Liver (tissue), 8 donors: ENCODE measurements at regions not wholly inside any gene's neighbourhood (a gene's known extent, or its start where the extent isn't known, plus 50 kb on each side); places are given as distances from the start of the nearest gene placed in this dataset.

ENCODE experiments used
- DNase-seq: peaks from one replicate; pipeline ENCODE4 v3.0.0-alpha.2; 2017; ENCODE audit warnings: low spot score
- H3K27ac ChIP-seq, 2 donors: one replicate each; pipeline ENCODE4 v1.7.0; 2013; ENCODE audit warnings: inconsistent platforms in 2 of 2, low read length in 2 of 2, control low read depth in 1 of 2, low read depth in 1 of 2, mild to moderate bottlenecking in 1 of 2
- H3K27me3 ChIP-seq, 4 donors: one replicate each; pipeline versions ENCODE4 v1.6.1 to v1.7.0; 2013; ENCODE audit warnings: low read length in 3 of 4, inconsistent platforms in 1 of 4, mild to moderate bottlenecking in 1 of 4, moderate library complexity in 1 of 4; ENCODE audit not compliant: control insufficient read depth in 4 of 4, insufficient read depth in 4 of 4
- H3K36me3 ChIP-seq, 4 donors: one replicate each; pipeline versions ENCODE4 v1.6.1 to v1.7.0; 2013; ENCODE audit warnings: low read length in 3 of 4, mild to moderate bottlenecking in 3 of 4, low read depth in 1 of 4, moderate library complexity in 1 of 4; ENCODE audit not compliant: control insufficient read depth in 4 of 4, insufficient read depth in 3 of 4
- H3K4me1 ChIP-seq, 4 donors: one replicate each; pipeline versions ENCODE4 v1.6.1 to v1.7.0; 2013; ENCODE audit warnings: low read length in 3 of 4, mild to moderate bottlenecking in 3 of 4, moderate library complexity in 1 of 4; ENCODE audit not compliant: control insufficient read depth in 4 of 4, insufficient read depth in 4 of 4
- H3K4me3 ChIP-seq, 3 donors: one replicate each; pipeline versions ENCODE4 v1.6.1 to v1.7.0; 2013; ENCODE audit warnings: low read length in 3 of 3, control low read depth in 1 of 3, low read depth in 1 of 3, mild to moderate bottlenecking in 1 of 3
- H3K9ac ChIP-seq, 2 donors: one replicate each; pipeline ENCODE4 v1.7.0; 2013; ENCODE audit warnings: low read length in 2 of 2, mild to moderate bottlenecking in 2 of 2, moderate library complexity in 2 of 2, control low read depth in 1 of 2, low read depth in 1 of 2
- H3K9me3 ChIP-seq, 4 donors: one replicate each; pipeline versions ENCODE4 v1.6.1 to v1.7.0; 2013; ENCODE audit warnings: low read length in 3 of 4; ENCODE audit not compliant: control insufficient read depth in 4 of 4
- EGR1 ChIP-seq, 2 donors: IDR thresholded peaks; 2 replicates each; pipeline ENCODE4 v1.6.1; 2016 to 2018; ENCODE audit warnings: antibody characterized with exemption in 2 of 2, low read depth in 2 of 2
- FOXA1 ChIP-seq: IDR thresholded peaks from 2 replicates; pipeline ENCODE4 v1.6.1; 2016; ENCODE audit warnings: antibody characterized with exemption
- FOXA2 ChIP-seq: IDR thresholded peaks from 2 replicates; pipeline ENCODE4 v1.6.1; 2016; ENCODE audit warnings: antibody characterized with exemption
- GABPA ChIP-seq, 2 donors: IDR thresholded peaks in 1 of 2; conservative IDR thresholded peaks in 1 of 2; 2 replicates each; pipeline ENCODE4 v1.6.1; 2016; ENCODE audit warnings: antibody characterized with exemption in 2 of 2, mild to moderate bottlenecking in 1 of 2, moderate library complexity in 1 of 2
- HNF4A ChIP-seq, 2 donors: conservative IDR thresholded peaks; 2 replicates each; pipeline ENCODE4 v1.6.1; 2016; ENCODE audit warnings: antibody characterized with exemption in 2 of 2, mild to moderate bottlenecking in 2 of 2
- HNF4G ChIP-seq: IDR thresholded peaks from 2 replicates; pipeline ENCODE4 v1.6.1; 2016; ENCODE audit warnings: antibody characterized with exemption
- JUND ChIP-seq, 2 donors: IDR thresholded peaks; 2 replicates each; pipeline ENCODE4 v1.6.1; 2016; ENCODE audit warnings: antibody characterized with exemption in 2 of 2
- NR2F2 ChIP-seq: IDR thresholded peaks from 2 replicates; pipeline ENCODE4 v1.6.1; 2016; ENCODE audit warnings: antibody characterized with exemption
- RAD21 ChIP-seq, 2 donors: IDR thresholded peaks; 2 replicates each; pipeline ENCODE4 v1.6.1; 2016; ENCODE audit warnings: antibody characterized with exemption in 2 of 2, mild to moderate bottlenecking in 2 of 2
- SP1 ChIP-seq: IDR thresholded peaks from 2 replicates; pipeline ENCODE4 v1.6.1; 2018; ENCODE audit warnings: antibody characterized with exemption, mild to moderate bottlenecking
- TAF1 ChIP-seq: conservative IDR thresholded peaks from 2 replicates; pipeline ENCODE4 v1.6.1; 2016; ENCODE audit warnings: antibody characterized with exemption, mild to moderate bottlenecking
- YY1 ChIP-seq: IDR thresholded peaks from 2 replicates; pipeline ENCODE4 v1.6.1; 2016; ENCODE audit warnings: antibody characterized with exemption, mild to moderate bottlenecking
- WGBS: extraction: QIAGEN DNeasy Blood & Tissue Kit; methylation state at CpG from one replicate; pipeline ENCODE4 v1.1.7; 2013; 5-methylcytosine and 5-hydroxymethylcytosine counted together
- TF ChIP-seq, protein P1 (sequence below): IDR thresholded peaks from 2 replicates; pipeline ENCODE4 v1.6.1; 2016; ENCODE audit warnings: antibody characterized with exemption, mild to moderate bottlenecking
- TF ChIP-seq, protein P2 (sequence below): IDR thresholded peaks from 2 replicates; pipeline ENCODE4 v1.6.1; 2016; ENCODE audit warnings: antibody characterized with exemption
- TF ChIP-seq, protein P3 (sequence below): fragments of 150-350 bp; IDR thresholded peaks from 2 replicates; pipeline ENCODE4 v1.5.1; 2017; ENCODE audit warnings: improper control_type of control experiment, low read depth, low read length; ENCODE audit not compliant: missing input control
- TF ChIP-seq, protein P4 (sequence below): IDR thresholded peaks from 2 replicates; pipeline ENCODE4 v1.6.1; 2016; ENCODE audit warnings: antibody characterized with exemption
- TF ChIP-seq, protein P5 (sequence below): IDR thresholded peaks from 2 replicates; pipeline ENCODE4 v1.6.1; 2016; ENCODE audit warnings: antibody characterized with exemption
- donor health status: healthy.
- donor health status: healthy.
- donor health status: healthy.
- donor health status: healthy.
- donor health status: healthy.

DNA sequence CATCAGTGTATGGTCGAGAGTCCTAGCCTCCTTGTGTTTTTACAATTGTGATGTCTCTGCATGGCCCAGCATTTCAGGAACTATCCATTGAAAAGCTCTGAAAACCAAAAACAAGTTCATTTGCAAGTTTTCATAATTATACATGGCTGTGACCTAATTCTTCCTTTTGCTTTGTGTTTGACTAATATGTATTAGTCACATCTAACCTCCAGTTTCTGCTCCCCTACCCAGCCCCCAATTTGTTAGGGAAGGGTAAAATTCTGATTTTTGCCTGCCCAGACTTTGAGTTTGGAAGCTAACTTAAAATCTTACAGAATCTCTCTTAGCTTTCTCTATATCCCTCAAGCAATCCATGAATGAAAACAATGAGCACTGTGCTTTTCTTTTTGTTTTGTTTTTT lies 128.2 kb upstream of the SEMA6A start:
- 91% methylated on average over 1 of the region's 1 CpG for WGBS
- DNase-seq = no peak
- Histone ChIP-seq H3K9me3 (no peaks in the 10 kb centered on the region), H3K27ac (no peak overlapping the region), H3K27me3 (no peaks in the 10 kb centered on the region), H3K36me3 (no peaks in the 10 kb centered on the region), H3K9ac (no peak overlapping the region), H3K4me3 (no peak overlapping the region), H3K4me1 (no peaks in the 10 kb centered on the region)
- TF ChIP-seq FOXA1 = no peak
- no peak for TF ChIP-seq HNF4A (conservative IDR thresholded peaks at IDR 0.05)

DNA sequence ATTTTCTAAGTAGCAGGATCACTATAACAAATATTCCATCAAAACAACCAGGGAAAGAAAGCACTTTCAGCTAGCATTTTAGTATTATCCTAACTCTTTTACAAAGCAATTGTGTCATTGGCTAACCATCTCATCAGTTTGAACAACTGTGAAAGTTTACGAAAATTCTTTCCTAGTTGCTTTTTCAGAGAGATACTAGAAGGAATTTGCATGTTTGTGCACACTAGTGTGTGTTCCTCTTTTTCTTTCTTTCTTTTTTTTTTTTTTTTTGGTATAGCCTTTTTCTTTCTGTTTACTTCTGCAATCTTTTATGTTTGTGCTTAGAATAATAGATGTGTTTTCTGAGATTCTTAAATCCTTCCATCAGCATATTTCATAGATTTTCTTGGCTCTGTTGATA lies 124.7 kb upstream of the SEMA6A start:
- H3K36me3 ChIP-seq = no peaks in the 10 kb centered on the region
- H3K4me1 ChIP-seq = no peaks in the 10 kb centered on the region
- TF ChIP-seq FOXA1 (no peak), HNF4G (no peak), YY1 (no peak), RAD21 (IDR thresholded peaks at IDR 0.05) (no peak), TAF1 (no peak), NR2F2 (no peak), HNF4A (conservative IDR thresholded peaks at IDR 0.05) (no peak)
- TF ChIP-seq, protein P1, sequence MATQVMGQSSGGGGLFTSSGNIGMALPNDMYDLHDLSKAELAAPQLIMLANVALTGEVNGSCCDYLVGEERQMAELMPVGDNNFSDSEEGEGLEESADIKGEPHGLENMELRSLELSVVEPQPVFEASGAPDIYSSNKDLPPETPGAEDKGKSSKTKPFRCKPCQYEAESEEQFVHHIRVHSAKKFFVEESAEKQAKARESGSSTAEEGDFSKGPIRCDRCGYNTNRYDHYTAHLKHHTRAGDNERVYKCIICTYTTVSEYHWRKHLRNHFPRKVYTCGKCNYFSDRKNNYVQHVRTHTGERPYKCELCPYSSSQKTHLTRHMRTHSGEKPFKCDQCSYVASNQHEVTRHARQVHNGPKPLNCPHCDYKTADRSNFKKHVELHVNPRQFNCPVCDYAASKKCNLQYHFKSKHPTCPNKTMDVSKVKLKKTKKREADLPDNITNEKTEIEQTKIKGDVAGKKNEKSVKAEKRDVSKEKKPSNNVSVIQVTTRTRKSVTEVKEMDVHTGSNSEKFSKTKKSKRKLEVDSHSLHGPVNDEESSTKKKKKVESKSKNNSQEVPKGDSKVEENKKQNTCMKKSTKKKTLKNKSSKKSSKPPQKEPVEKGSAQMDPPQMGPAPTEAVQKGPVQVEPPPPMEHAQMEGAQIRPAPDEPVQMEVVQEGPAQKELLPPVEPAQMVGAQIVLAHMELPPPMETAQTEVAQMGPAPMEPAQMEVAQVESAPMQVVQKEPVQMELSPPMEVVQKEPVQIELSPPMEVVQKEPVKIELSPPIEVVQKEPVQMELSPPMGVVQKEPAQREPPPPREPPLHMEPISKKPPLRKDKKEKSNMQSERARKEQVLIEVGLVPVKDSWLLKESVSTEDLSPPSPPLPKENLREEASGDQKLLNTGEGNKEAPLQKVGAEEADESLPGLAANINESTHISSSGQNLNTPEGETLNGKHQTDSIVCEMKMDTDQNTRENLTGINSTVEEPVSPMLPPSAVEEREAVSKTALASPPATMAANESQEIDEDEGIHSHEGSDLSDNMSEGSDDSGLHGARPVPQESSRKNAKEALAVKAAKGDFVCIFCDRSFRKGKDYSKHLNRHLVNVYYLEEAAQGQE = no peak
- H3K4me3 ChIP-seq = no peak overlapping the region
- H3K9me3 ChIP-seq = no peaks in the 10 kb centered on the region
- no peak overlapping the region for H3K27ac ChIP-seq
- no peak for DNase-seq
- H3K27me3 ChIP-seq = no peaks in the 10 kb centered on the region
- no peak overlapping the region for H3K9ac ChIP-seq
- 61% methylated on average over 1 of the region's 1 CpG for WGBS

DNA sequence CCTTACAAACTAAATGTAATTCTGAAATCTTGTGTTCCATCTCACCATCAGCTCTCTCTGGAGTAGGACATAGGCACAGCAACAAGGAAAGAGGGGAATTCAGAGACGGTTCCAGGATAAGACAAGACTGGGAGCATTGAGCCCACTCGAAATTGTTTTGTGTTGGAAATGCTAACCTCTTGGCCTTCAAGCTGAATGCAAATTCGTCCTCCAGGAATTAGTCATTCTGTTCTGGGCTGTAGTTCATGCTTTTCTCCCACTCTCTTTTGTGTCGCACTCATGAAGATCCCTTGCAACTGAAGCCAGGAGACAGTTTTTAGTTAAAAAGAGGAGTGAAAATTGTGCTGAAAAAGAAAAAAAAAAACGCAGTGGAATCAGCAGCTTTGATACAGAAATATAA lies 121.7 kb upstream of the SEMA6A start:
- H3K27me3 ChIP-seq = no peaks in the 10 kb centered on the region
- TF ChIP-seq FOXA1 = no peak
- no peak for TF ChIP-seq SP1
- no peak for TF ChIP-seq YY1
- TF ChIP-seq, protein P1 = no peak
- TF ChIP-seq, protein P2, sequence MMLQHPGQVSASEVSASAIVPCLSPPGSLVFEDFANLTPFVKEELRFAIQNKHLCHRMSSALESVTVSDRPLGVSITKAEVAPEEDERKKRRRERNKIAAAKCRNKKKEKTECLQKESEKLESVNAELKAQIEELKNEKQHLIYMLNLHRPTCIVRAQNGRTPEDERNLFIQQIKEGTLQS = no peak
- no peak for TF ChIP-seq HNF4G
- no peak for TF ChIP-seq GABPA (IDR thresholded peaks at IDR 0.05 in 1 of 2, conservative IDR thresholded peaks at IDR 0.05 in 1 of 2)
- TF ChIP-seq HNF4A (conservative IDR thresholded peaks at IDR 0.05) = no peak
- TF ChIP-seq, protein P3, sequence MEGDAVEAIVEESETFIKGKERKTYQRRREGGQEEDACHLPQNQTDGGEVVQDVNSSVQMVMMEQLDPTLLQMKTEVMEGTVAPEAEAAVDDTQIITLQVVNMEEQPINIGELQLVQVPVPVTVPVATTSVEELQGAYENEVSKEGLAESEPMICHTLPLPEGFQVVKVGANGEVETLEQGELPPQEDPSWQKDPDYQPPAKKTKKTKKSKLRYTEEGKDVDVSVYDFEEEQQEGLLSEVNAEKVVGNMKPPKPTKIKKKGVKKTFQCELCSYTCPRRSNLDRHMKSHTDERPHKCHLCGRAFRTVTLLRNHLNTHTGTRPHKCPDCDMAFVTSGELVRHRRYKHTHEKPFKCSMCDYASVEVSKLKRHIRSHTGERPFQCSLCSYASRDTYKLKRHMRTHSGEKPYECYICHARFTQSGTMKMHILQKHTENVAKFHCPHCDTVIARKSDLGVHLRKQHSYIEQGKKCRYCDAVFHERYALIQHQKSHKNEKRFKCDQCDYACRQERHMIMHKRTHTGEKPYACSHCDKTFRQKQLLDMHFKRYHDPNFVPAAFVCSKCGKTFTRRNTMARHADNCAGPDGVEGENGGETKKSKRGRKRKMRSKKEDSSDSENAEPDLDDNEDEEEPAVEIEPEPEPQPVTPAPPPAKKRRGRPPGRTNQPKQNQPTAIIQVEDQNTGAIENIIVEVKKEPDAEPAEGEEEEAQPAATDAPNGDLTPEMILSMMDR = no peak
- TF ChIP-seq FOXA2 = no peak
- no peak for TF ChIP-seq TAF1
- no peak for TF ChIP-seq JUND (IDR thresholded peaks at IDR 0.05)
- TF ChIP-seq NR2F2 = no peak
- no peak for TF ChIP-seq EGR1 (IDR thresholded peaks at IDR 0.05; ENCODE audit: low read depth in 2 of 2)
- TF ChIP-seq, protein P4, sequence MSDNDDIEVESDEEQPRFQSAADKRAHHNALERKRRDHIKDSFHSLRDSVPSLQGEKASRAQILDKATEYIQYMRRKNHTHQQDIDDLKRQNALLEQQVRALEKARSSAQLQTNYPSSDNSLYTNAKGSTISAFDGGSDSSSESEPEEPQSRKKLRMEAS = no peak
- TF ChIP-seq, protein P5, sequence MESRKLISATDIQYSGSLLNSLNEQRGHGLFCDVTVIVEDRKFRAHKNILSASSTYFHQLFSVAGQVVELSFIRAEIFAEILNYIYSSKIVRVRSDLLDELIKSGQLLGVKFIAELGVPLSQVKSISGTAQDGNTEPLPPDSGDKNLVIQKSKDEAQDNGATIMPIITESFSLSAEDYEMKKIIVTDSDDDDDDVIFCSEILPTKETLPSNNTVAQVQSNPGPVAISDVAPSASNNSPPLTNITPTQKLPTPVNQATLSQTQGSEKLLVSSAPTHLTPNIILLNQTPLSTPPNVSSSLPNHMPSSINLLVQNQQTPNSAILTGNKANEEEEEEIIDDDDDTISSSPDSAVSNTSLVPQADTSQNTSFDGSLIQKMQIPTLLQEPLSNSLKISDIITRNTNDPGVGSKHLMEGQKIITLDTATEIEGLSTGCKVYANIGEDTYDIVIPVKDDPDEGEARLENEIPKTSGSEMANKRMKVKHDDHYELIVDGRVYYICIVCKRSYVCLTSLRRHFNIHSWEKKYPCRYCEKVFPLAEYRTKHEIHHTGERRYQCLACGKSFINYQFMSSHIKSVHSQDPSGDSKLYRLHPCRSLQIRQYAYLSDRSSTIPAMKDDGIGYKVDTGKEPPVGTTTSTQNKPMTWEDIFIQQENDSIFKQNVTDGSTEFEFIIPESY = no peak
- 40% methylated on average over 5 of the region's 5 CpGs for WGBS

More for the DNA sequence above, 121.7 kb upstream of the SEMA6A start:
- Histone ChIP-seq H3K9me3 (no peaks in the 10 kb centered on the region), H3K9ac (no peak overlapping the region), H3K4me3 (no peak overlapping the region), H3K4me1 (no peaks in the 10 kb centered on the region), H3K36me3 (no peaks in the 10 kb centered on the region), H3K27ac (no peak overlapping the region)
- DNase-seq = no peak
